Cardiac septum (tissue), 1 donor: ENCODE measurements at regions not wholly inside any gene's neighbourhood (a gene's known extent, or its start where the extent isn't known, plus 50 kb on each side); places are given as distances from the start of the nearest gene placed in this dataset.
"Not testable (repeated sequence)": the region's sequence is repeated elsewhere in the genome, so short reads cannot be mapped to it uniquely, and the experiment has no call there.

Experiments used
- DNase-seq: peaks from one replicate; pipeline ENCODE4 v3.0.0-alpha.2; 2020; ENCODE audit warnings: low spot score
- intact Hi-C: fragments of 100-400 bp; cut with DNase I; formaldehyde crosslinking; loops from one replicate; pipeline ENCODE4 v1.14.0; 2022
- donor health status: DM: no; HTN: no; CAD: no.

- DNase-seq, result no peak
- intact Hi-C loops, result no loop called here
These were observed 98.3 kb upstream of the IPO9 start for GRCh38 chr1:201730611-201731010.

- no peak for DNase-seq
- intact Hi-C loops, result no loop called here
These were observed 97.8 kb upstream of the IPO9 start for GRCh38 chr1:201731142-201731541.

GRCh38 chr1:201731592-201731991 is 97.4 kb upstream of the IPO9 start:
- DNase-seq, result no peak
- intact Hi-C loops, result no loop called here

GRCh38 chr1:201732351-201732750 is 96.6 kb upstream of the IPO9 start:
- intact Hi-C loops, result no loop called here
- no peak for DNase-seq

- intact Hi-C loops, DNase-seq: not testable (repeated sequence)
These were observed 94.7 kb upstream of the IPO9 start for GRCh38 chr1:201734221-201734620.

GRCh38 chr1:201734786-201735185 is 94.2 kb upstream of the IPO9 start:
- DNase-seq, result no peak
- intact Hi-C loops, result no loop called here

GRCh38 chr1:201736707-201737320 is 92.1 kb upstream of the IPO9 start:
- DNase-seq, result no peak
- intact Hi-C loops, result no loop called here

- intact Hi-C loops, result loop anchor here (2.0 kb wide), 1 partner anchor 25 kb away; no protein-coding TSS in a partner anchor
- peak; percentile 80 for DNase-seq
These were observed 91.5 kb upstream of the IPO9 start for GRCh38 chr1:201737352-201738060.

- intact Hi-C loops, result loop anchor here (2.0 kb wide), 1 partner anchor 26 kb away; no protein-coding TSS in a partner anchor
- DNase-seq, result no peak
These were observed 89.9 kb upstream of the IPO9 start for GRCh38 chr1:201739080-201739479.

- intact Hi-C loops, result loop anchor here (2.0 to 5.0 kb wide), 2 partner anchors 27 to 48 kb away; no protein-coding TSS in a partner anchor
- DNase-seq, result peak; percentile 81
These were observed 89.4 kb upstream of the IPO9 start for GRCh38 chr1:201739492-201740085.

GRCh38 chr1:201740086-201740541 is 88.8 kb upstream of the IPO9 start:
- DNase-seq, result no peak
- intact Hi-C loops, result loop anchor here (5.0 kb wide), 1 partner anchor 47 kb away; no protein-coding TSS in a partner anchor

GRCh38 chr1:201740670-201741111 is 88.3 kb upstream of the IPO9 start:
- intact Hi-C loops, result loop anchor here (5.0 kb wide), 1 partner anchor 47 kb away; no protein-coding TSS in a partner anchor

GRCh38 chr1:201741763-201742342 is 87.1 kb upstream of the IPO9 start:
- intact Hi-C loops, result loop anchor here (5.0 kb wide), 1 partner anchor 45 kb away; no protein-coding TSS in a partner anchor
- DNase-seq, result no peak

More at GRCh38 chr1:201740670-201741111, 88.3 kb upstream of the IPO9 start:
- no peak for DNase-seq

- intact Hi-C loops, result loop anchor here (5.0 kb wide), 1 partner anchor 45 kb away; no protein-coding TSS in a partner anchor
- no peak for DNase-seq
These were observed 86.5 kb upstream of the IPO9 start for GRCh38 chr1:201742476-201742875.

GRCh38 chr1:201742955-201743805 is 85.8 kb upstream of the IPO9 start:
- intact Hi-C loops, result loop anchor here (5.0 kb wide), 1 partner anchor 44 kb away; no protein-coding TSS in a partner anchor

GRCh38 chr1:201745023-201745422 is 83.9 kb upstream of the IPO9 start:
- intact Hi-C loops, result no loop called here
- DNase-seq, result no peak

More at GRCh38 chr1:201742955-201743805, 85.8 kb upstream of the IPO9 start:
- DNase-seq, result no peak

- intact Hi-C loops, result no loop called here
- no peak for DNase-seq
These were observed 82.8 kb upstream of the IPO9 start for GRCh38 chr1:201746156-201746555.

- intact Hi-C loops, result no loop called here
These were observed 81.7 kb upstream of the IPO9 start for GRCh38 chr1:201747261-201747660.

GRCh38 chr1:201748335-201748734 is 80.6 kb upstream of the IPO9 start:
- no peak for DNase-seq
- intact Hi-C loops, result no loop called here

More at GRCh38 chr1:201747261-201747660, 81.7 kb upstream of the IPO9 start:
- DNase-seq, result no peak
